IMR-90 (cell line): ENCODE measurements at regions not wholly inside any gene's neighbourhood (a gene's known extent, or its start where the extent isn't known, plus 50 kb on each side); places are given as distances from the start of the nearest gene placed in this dataset.

ENCODE experiments used
- ATAC-seq: fragments of 200-7000 bp; cut with Tn5 transposase; 2 replicates; pipeline ENCODE4 v1.9.1; 2020; ENCODE audit warnings: low read depth, mild to moderate bottlenecking, moderate library complexity
- BruUV-seq: library from RNA; stranded (reverse); fragments of 400-500 nt; replicated peaks from 2 replicates; lab custom pipeline; 2021; lab: Mats Ljungman, UMichigan
- CTCF ChIA-PET: fragments of 300-600 bp; formaldehyde crosslinking; extraction: SDS; loops from one replicate; lab custom pipeline; 2021; ENCODE audit warnings: antibody characterized with exemption; lab: Yijun Ruan, JAX
- POLR2A ChIA-PET: fragments of 300-600 bp; sonication (Branson Sonifier 250); formaldehyde crosslinking; loops from one replicate; lab custom pipeline; 2022; ENCODE audit warnings: antibody characterized with exemption; ENCODE audit not compliant: unreplicated experiment; lab: Charles Lee
- DNase-seq: peaks from one replicate; pipeline ENCODE4 v3.0.0; 2013
- H2AFZ ChIP-seq: replicated peaks from 2 replicates; pipeline ENCODE3; 2013; ENCODE audit warnings: low read length, mild to moderate bottlenecking; ENCODE audit not compliant: poor library complexity
- H2AK5ac ChIP-seq: 2 replicates; pipeline ENCODE4 v1.6.1; 2013; ENCODE audit warnings: low read depth, low read length, inconsistent platforms
- H2AK9ac ChIP-seq: replicated peaks from 2 replicates; pipeline ENCODE3; 2013; ENCODE audit warnings: mild to moderate bottlenecking, low read depth, low read length, moderate library complexity; ENCODE audit not compliant: poor library complexity
- H2BK120ac ChIP-seq: 2 replicates; pipeline ENCODE4 v1.6.1; 2013; ENCODE audit warnings: low read depth, low read length, inconsistent platforms
- H2BK15ac ChIP-seq: 3 replicates; pipeline ENCODE4 v1.6.1; 2013; ENCODE audit warnings: low read depth, low read length, inconsistent platforms
- H2BK20ac ChIP-seq: 2 replicates; pipeline ENCODE4 v1.6.1; 2013; ENCODE audit warnings: low read depth, mild to moderate bottlenecking, inconsistent platforms, low read length, moderate library complexity
- H2BK5ac ChIP-seq: 2 replicates; pipeline ENCODE4 v1.6.1; 2013; ENCODE audit warnings: mild to moderate bottlenecking, low read depth, low read length, inconsistent platforms; ENCODE audit not compliant: poor library complexity, severe bottlenecking
- H3K14ac ChIP-seq: replicated peaks from 2 replicates; pipeline ENCODE4 v1.6.1; 2013; ENCODE audit warnings: low read depth, low read length, inconsistent platforms
- H3K18ac ChIP-seq: 2 replicates; pipeline ENCODE4 v1.6.1; 2013; ENCODE audit warnings: low read depth, low read length, control low read depth
- H3K23ac ChIP-seq: 2 replicates; pipeline ENCODE4 v1.6.1; 2013; ENCODE audit warnings: low read depth, low read length, inconsistent platforms
- H3K27ac ChIP-seq: 2 replicates; pipeline ENCODE4 v1.5.1; 2013; ENCODE audit warnings: mild to moderate bottlenecking, control low read depth, low read length; ENCODE audit not compliant: insufficient read depth
- H3K27me3 ChIP-seq: 2 replicates; pipeline ENCODE4 v1.6.1; 2013; ENCODE audit warnings: low read length; ENCODE audit not compliant: control insufficient read depth, insufficient read depth
- H3K36me3 ChIP-seq: 2 replicates; pipeline ENCODE4 v1.6.1; 2013; ENCODE audit warnings: low read length, mixed read lengths; ENCODE audit not compliant: control insufficient read depth, insufficient read depth
- H3K4ac ChIP-seq: 2 replicates; pipeline ENCODE4 v1.6.1; 2013; ENCODE audit warnings: low read depth, low read length, inconsistent platforms
- H3K4me1 ChIP-seq: 2 replicates; pipeline ENCODE4 v1.6.1; 2013; ENCODE audit warnings: low read length, mixed read lengths; ENCODE audit not compliant: control insufficient read depth, insufficient read depth
- H3K4me2 ChIP-seq: 2 replicates; pipeline ENCODE4 v1.6.1; 2013; ENCODE audit warnings: low read depth, mild to moderate bottlenecking, control low read depth, low read length, moderate library complexity
- H3K4me3 ChIP-seq: 2 replicates; pipeline ENCODE4 v1.5.1; 2013; ENCODE audit warnings: low read depth, mild to moderate bottlenecking, control low read depth, low read length, moderate library complexity; ENCODE audit not compliant: insufficient read depth
- H3K56ac ChIP-seq: 2 replicates; pipeline ENCODE4 v1.6.1; 2013; ENCODE audit warnings: low read length, inconsistent platforms; ENCODE audit not compliant: insufficient read depth; ENCODE audit errors: extremely low read depth
- H3K79me1 ChIP-seq, 2 experiments: 2 replicates each; pipeline ENCODE4 v1.6.1; 2013; ENCODE audit warnings: low read length in 2 of 2, inconsistent platforms in 1 of 2, low read depth in 1 of 2
- H3K9ac ChIP-seq: 2 replicates; pipeline ENCODE4 v1.6.1; 2013; ENCODE audit warnings: low read depth, low read length, control low read depth
- H3K9me1 ChIP-seq: 2 replicates; pipeline ENCODE4 v1.6.1; 2013; ENCODE audit warnings: low read length, inconsistent platforms; ENCODE audit not compliant: insufficient read depth
- H3K9me3 ChIP-seq: 2 replicates; pipeline ENCODE4 v1.6.1; 2013; ENCODE audit warnings: low read length; ENCODE audit not compliant: control insufficient read depth, insufficient read depth
- H4K20me1 ChIP-seq: 2 replicates; pipeline ENCODE4 v1.6.1; 2013; ENCODE audit warnings: low read length, inconsistent platforms; ENCODE audit not compliant: insufficient read depth
- H4K5ac ChIP-seq: 2 replicates; pipeline ENCODE4 v1.6.1; 2013; ENCODE audit warnings: mild to moderate bottlenecking, low read depth, low read length, control low read depth
- H4K8ac ChIP-seq, 2 experiments: 2 replicates each; pipeline ENCODE4 v1.6.1; 2013; ENCODE audit warnings: low read depth in 2 of 2, low read length in 2 of 2, control low read depth in 1 of 2, inconsistent platforms in 1 of 2
- H4K91ac ChIP-seq: 2 replicates; pipeline ENCODE4 v1.6.1; 2013; ENCODE audit warnings: low read depth, low read length, inconsistent platforms; ENCODE audit not compliant: insufficient read depth
- RCOR1 ChIP-seq: IDR thresholded peaks from 2 replicates; pipeline ENCODE4 v1.6.1; 2012; ENCODE audit warnings: mild to moderate bottlenecking, low read length, improper control_type of control experiment; ENCODE audit not compliant: insufficient replicate concordance
- WGBS, 2 experiments: methylation state at CpG; one replicate each; pipeline versions ENCODE4 v1.1.5 to v1.1.7; 2013; ENCODE audit warnings: missing lambda C conversion rate in 2 of 2; ENCODE audit not compliant: insufficient read length in 1 of 2; ENCODE audit errors: extremely low coverage in 2 of 2; 5-methylcytosine and 5-hydroxymethylcytosine counted together
- dilution Hi-C: fragments of 300-500 bp; cut with HindIII; formaldehyde crosslinking; loops from one replicate; pipeline ENCODE4 v1.14.3; 2018; ENCODE audit warnings: low sequenced_read_pairs; ENCODE audit not compliant: unreplicated experiment
- in situ Hi-C: fragments of 300-500 bp; cut with MboI; formaldehyde crosslinking; loops from 3 replicates; pipeline ENCODE4 v1.14.3; 2019; ENCODE audit warnings: low sequenced_read_pairs, inconsistent platforms, mixed read lengths
- intact Hi-C: fragments of 100-400 bp; cut with micrococcal nuclease; formaldehyde crosslinking; loops from 2 replicates; pipeline ENCODE4 v1.10.0; 2022

- Histone ChIP-seq H4K5ac (no peak overlapping the region), H3K27me3 (no peaks in the 10 kb centered on the region), H2BK120ac (no peak overlapping the region), H3K18ac (no peak overlapping the region), H2AK5ac (no peak overlapping the region), H3K9me3 (no peaks in the 10 kb centered on the region), H2BK20ac (no peak overlapping the region), H3K79me1 (no peaks in the 10 kb centered on the region), H3K36me3 (no peaks in the 10 kb centered on the region), H3K9ac (no peak overlapping the region), H3K4me2 (no peak overlapping the region), H3K9me1 (no peaks in the 10 kb centered on the region), H3K14ac (no peak overlapping the region), H3K56ac (no peak overlapping the region), H3K23ac (no peak overlapping the region), H2AFZ (no peak overlapping the region), H4K91ac (no peak overlapping the region), H2BK15ac (no peak overlapping the region), H3K27ac (no peak overlapping the region), H3K4ac (no peak overlapping the region), H4K20me1 (no peaks in the 10 kb centered on the region), H3K4me1 (no peaks in the 10 kb centered on the region), H2AK9ac (no peak overlapping the region), H4K8ac (no peak overlapping the region), H2BK5ac (no peak overlapping the region), H3K4me3 (no peak overlapping the region)
- intact Hi-C loops (no loop called here), dilution Hi-C loops (no loop called here), in situ Hi-C loops (no loop called here)
- WGBS, 2 experiments, result no CpG with 5 or more reads among the region's 2 CpGs
- DNase-seq (no peak), ATAC-seq (no peak)
- ChIA-PET POLR2A (no interaction called here), CTCF (no interaction called here)
- BruUV-seq, result no TSS peak
- no peak for TF ChIP-seq RCOR1
Observed at GRCh38 chr21:28078126-28078525, 914.6 kb downstream of the LTN1 start.
